Endothelial cell of umbilical vein (primary cell): ENCODE measurements at regions not wholly inside any gene's neighbourhood (a gene's known extent, or its start where the extent isn't known, plus 50 kb on each side); places are given as distances from the start of the nearest gene placed in this dataset.

Experiments
- BruUV-seq: library from RNA; stranded (reverse); fragments of 400-500 nt; replicated peaks from 2 replicates; lab custom pipeline; 2021; lab: Mats Ljungman, UMichigan
- CTCF ChIA-PET: fragments of 300-600, 350-600 bp; sonication (Branson Sonifier 250); formaldehyde crosslinking; loops from one replicate; lab custom pipeline; 2021; ENCODE audit warnings: antibody characterized with exemption, inconsistent platforms; lab: Charles Lee
- POLR2A ChIA-PET: fragments of 300-600, 350-600 bp; sonication (Branson Sonifier 250); formaldehyde crosslinking; loops from one replicate; lab custom pipeline; 2021; ENCODE audit warnings: antibody characterized with exemption, inconsistent platforms; lab: Charles Lee
- DNase-seq: peaks from one replicate; pipeline ENCODE4 v3.0.0-alpha.2; 2011; ENCODE audit warnings: low read depth, low spot score
- FAIRE-seq: peaks from 2 replicates; lab custom pipeline; 2011; peaks lifted over from hg19 to GRCh38; lab: Jason Lieb, UNC
- H2AFZ ChIP-seq: 2 replicates; pipeline ENCODE4 v1.6.0; 2012; ENCODE audit warnings: low read depth, low read length, control low read depth, inconsistent platforms
- H3K27ac ChIP-seq: 2 replicates; pipeline ENCODE4 v1.5.1; 2011; ENCODE audit warnings: low read depth, mild to moderate bottlenecking, control low read depth, low read length, moderate library complexity; ENCODE audit not compliant: insufficient read depth
- H3K27me3 ChIP-seq, 2 experiments: 2 replicates each; pipeline versions ENCODE4 v1.6.0 to v1.6.1; 2011; ENCODE audit warnings: low read length in 2 of 2, mixed read lengths in 1 of 2; ENCODE audit not compliant: control insufficient read depth in 2 of 2, insufficient read depth in 2 of 2
- H3K36me3 ChIP-seq, 2 experiments: 2 replicates in 1 of 2; 3 replicates in 1 of 2; pipeline ENCODE4 v1.5.1; 2011; ENCODE audit warnings: low read length in 2 of 2, mild to moderate bottlenecking in 1 of 2, moderate library complexity in 1 of 2; ENCODE audit not compliant: control insufficient read depth in 2 of 2, insufficient read depth in 2 of 2; ENCODE audit errors: extremely low read depth in 1 of 2
- H3K4me1 ChIP-seq: 3 replicates; pipeline ENCODE4 v1.5.1; 2011; ENCODE audit warnings: mild to moderate bottlenecking, low read length; ENCODE audit not compliant: control insufficient read depth, insufficient read depth; ENCODE audit errors: extremely low read depth
- H3K4me2 ChIP-seq: 2 replicates; pipeline ENCODE4 v1.6.1; 2011; ENCODE audit warnings: low read length, control low read depth, mixed read lengths; ENCODE audit not compliant: insufficient read depth
- H3K4me3 ChIP-seq, 3 experiments: fragments of 200-600 bp in 1 of 3; sonication (generic), shearing (Covaris generic) in 1 of 3; replicated peaks in 1 of 3; 2 replicates each; pipeline ENCODE4 v1.5.1; 2011 to 2016; ENCODE audit warnings: control low read depth in 3 of 3, low read length in 3 of 3, mild to moderate bottlenecking in 2 of 3, inconsistent platforms in 1 of 3, low read depth in 1 of 3, moderate library complexity in 1 of 3; ENCODE audit not compliant: insufficient read depth in 1 of 3
- H3K79me2 ChIP-seq: 2 replicates; pipeline ENCODE4 v1.6.0; 2012; ENCODE audit warnings: low read length, inconsistent platforms; ENCODE audit not compliant: control insufficient read depth, insufficient read depth
- H3K9ac ChIP-seq: replicated peaks from 2 replicates; pipeline ENCODE3; 2011; ENCODE audit warnings: low read length, control low read depth; ENCODE audit not compliant: insufficient read depth; ENCODE audit errors: extremely low read depth
- H3K9me1 ChIP-seq: replicated peaks from 3 replicates; pipeline ENCODE4 v1.6.0; 2011; ENCODE audit warnings: mild to moderate bottlenecking, low read length; ENCODE audit not compliant: control insufficient read depth, insufficient read depth; ENCODE audit errors: extremely low read depth
- H3K9me3 ChIP-seq: replicated peaks from 2 replicates; pipeline ENCODE4 v1.5.1; 2012; ENCODE audit warnings: low read length, inconsistent platforms; ENCODE audit not compliant: control insufficient read depth, insufficient read depth
- H4K20me1 ChIP-seq: replicated peaks from 2 replicates; pipeline ENCODE3; 2011; ENCODE audit warnings: mild to moderate bottlenecking, low read length; ENCODE audit not compliant: control insufficient read depth, insufficient read depth; ENCODE audit errors: extremely low read depth
- EZH2 ChIP-seq: IDR thresholded peaks from 2 replicates; pipeline ENCODE4 v1.6.1; 2012; ENCODE audit warnings: borderline replicate concordance, low read depth, mild to moderate bottlenecking, moderate library complexity, low read length, inconsistent platforms; ENCODE audit not compliant: severe bottlenecking
- FOS ChIP-seq: IDR thresholded peaks from 2 replicates; pipeline ENCODE4 v1.6.1; 2011; ENCODE audit warnings: mild to moderate bottlenecking, low read length, moderate library complexity, borderline replicate concordance; ENCODE audit not compliant: insufficient read depth
- GATA2 ChIP-seq: IDR thresholded peaks from 2 replicates; pipeline ENCODE4 v1.7.0; 2011; ENCODE audit warnings: low read depth, mild to moderate bottlenecking, moderate library complexity, mixed read lengths, low read length; ENCODE audit not compliant: insufficient read length, insufficient read depth
- JUN ChIP-seq: IDR thresholded peaks from 2 replicates; pipeline ENCODE4 v1.6.1; 2011; ENCODE audit warnings: borderline replicate concordance, low read depth; ENCODE audit not compliant: insufficient read length, insufficient read depth
- MYC ChIP-seq: IDR thresholded peaks from one replicate; pipeline ENCODE4 v1.6.1; 2011; ENCODE audit warnings: mild to moderate bottlenecking, low read depth, low read length
- POLR2A ChIP-seq: IDR thresholded peaks from 2 replicates; pipeline ENCODE4 v1.6.1; 2012; ENCODE audit warnings: low read depth, mild to moderate bottlenecking, control low read depth, low read length
- POLR2AphosphoS5 ChIP-seq: IDR thresholded peaks from 2 replicates; pipeline ENCODE4 v1.6.1; 2012; ENCODE audit warnings: low read depth, mild to moderate bottlenecking, control low read depth, low read length, moderate library complexity; ENCODE audit not compliant: insufficient read depth
- dilution Hi-C: fragments of 300-500 bp; cut with MboI; formaldehyde crosslinking; loops from one replicate; pipeline ENCODE4 v1.15.0; 2019; ENCODE audit warnings: low sequenced_read_pairs; ENCODE audit not compliant: extremely low pct_ligation_motif_present
- intact Hi-C: fragments of 100-400 bp; cut with micrococcal nuclease; formaldehyde crosslinking; loops from one replicate; pipeline ENCODE4 v1.10.0; 2022
- TF ChIP-seq, protein P1 (sequence below): IDR thresholded peaks from 2 replicates; pipeline ENCODE4 v1.6.1; 2011; ENCODE audit not compliant: insufficient read depth, insufficient read length
- TF ChIP-seq, protein P2 (sequence below), 2 donors: IDR thresholded peaks; 1 replicate in 1 of 2; 2 replicates in 1 of 2; pipeline ENCODE4 v1.5.1; 2011; ENCODE audit warnings: low read length in 2 of 2, mild to moderate bottlenecking in 2 of 2, moderate library complexity in 2 of 2, control low read depth in 1 of 2, inconsistent platforms in 1 of 2, low read depth in 1 of 2; ENCODE audit not compliant: insufficient read depth in 1 of 2; ENCODE audit errors: extremely low read depth in 1 of 2

DNA sequence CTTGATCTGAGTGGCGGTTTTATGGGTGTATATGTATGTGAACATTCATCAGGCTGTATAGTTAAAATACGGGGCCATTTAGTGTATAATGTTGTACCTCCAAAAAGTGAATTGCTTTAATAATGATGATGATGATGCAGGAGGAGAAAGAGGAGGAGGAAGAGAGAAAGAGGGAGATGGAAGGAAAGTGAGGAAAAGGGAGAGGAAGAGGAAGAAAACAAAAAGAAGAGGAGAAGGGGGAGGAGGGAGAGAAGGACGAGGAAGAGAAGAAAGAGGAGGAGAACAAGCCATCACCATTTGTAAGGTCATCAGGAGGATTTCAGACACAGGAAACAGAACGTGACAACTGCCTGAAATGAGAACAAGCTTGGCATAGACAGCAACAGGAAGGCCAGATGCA, 168.4 kb upstream of the NCKAP5 start:
- CTCF ChIA-PET, result no interaction called here
- Histone ChIP-seq H3K4me2 (no peak overlapping the region), H3K27me3 (no peaks in the 10 kb centered on the region), H3K4me1 (peaks cover 3% of the 10 kb centered on the region), H3K9me1 (no peaks in the 10 kb centered on the region), H3K9ac (no peak overlapping the region), H4K20me1 (no peaks in the 10 kb centered on the region), H3K4me3 (no peak overlapping the region), H2AFZ (no peak overlapping the region), H3K27ac (no peak overlapping the region), H3K36me3 (no peaks in the 10 kb centered on the region), H3K9me3 (no peaks in the 10 kb centered on the region), H3K79me2 (no peaks in the 10 kb centered on the region)
- dilution Hi-C loops, result no loop called here
- intact Hi-C loops, result no loop called here
- DNase-seq (no peak), FAIRE-seq (no peak)
- POLR2A ChIA-PET, result no interaction called here
- BruUV-seq, result no TSS peak
- TF ChIP-seq POLR2AphosphoS5 (no peak), FOS (no peak), POLR2A (no peak), GATA2 (no peak), EZH2 (no peak), MYC (no peak), JUN (no peak)
- TF ChIP-seq, protein P1, sequence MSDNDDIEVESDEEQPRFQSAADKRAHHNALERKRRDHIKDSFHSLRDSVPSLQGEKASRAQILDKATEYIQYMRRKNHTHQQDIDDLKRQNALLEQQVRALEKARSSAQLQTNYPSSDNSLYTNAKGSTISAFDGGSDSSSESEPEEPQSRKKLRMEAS, result no peak
- TF ChIP-seq, protein P2, sequence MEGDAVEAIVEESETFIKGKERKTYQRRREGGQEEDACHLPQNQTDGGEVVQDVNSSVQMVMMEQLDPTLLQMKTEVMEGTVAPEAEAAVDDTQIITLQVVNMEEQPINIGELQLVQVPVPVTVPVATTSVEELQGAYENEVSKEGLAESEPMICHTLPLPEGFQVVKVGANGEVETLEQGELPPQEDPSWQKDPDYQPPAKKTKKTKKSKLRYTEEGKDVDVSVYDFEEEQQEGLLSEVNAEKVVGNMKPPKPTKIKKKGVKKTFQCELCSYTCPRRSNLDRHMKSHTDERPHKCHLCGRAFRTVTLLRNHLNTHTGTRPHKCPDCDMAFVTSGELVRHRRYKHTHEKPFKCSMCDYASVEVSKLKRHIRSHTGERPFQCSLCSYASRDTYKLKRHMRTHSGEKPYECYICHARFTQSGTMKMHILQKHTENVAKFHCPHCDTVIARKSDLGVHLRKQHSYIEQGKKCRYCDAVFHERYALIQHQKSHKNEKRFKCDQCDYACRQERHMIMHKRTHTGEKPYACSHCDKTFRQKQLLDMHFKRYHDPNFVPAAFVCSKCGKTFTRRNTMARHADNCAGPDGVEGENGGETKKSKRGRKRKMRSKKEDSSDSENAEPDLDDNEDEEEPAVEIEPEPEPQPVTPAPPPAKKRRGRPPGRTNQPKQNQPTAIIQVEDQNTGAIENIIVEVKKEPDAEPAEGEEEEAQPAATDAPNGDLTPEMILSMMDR (IDR thresholded peaks at IDR 0.05; ENCODE audit: extremely low read depth in 1 of 2, insufficient read depth in 1 of 2, low read depth in 1 of 2, low read length in 2 of 2), result no peak
